ENCODE measurements at regions not wholly inside any gene's neighbourhood (a gene's known extent, or its start where the extent isn't known, plus 50 kb on each side); places are given as distances from the start of the nearest gene placed in this dataset.

GRCh38 chr15:25180606-25181292 lies 226.0 kb downstream of the SNRPN start:
- H3K4me3 ChIP-seq (ENCODE audit: low read depth, low read length) = no peak overlapping the region
- DNase-seq = peak in 1 of 2 experiments; percentile 17
- H3K27ac Mint-ChIP-seq (ENCODE audit: unreplicated experiment) = no peak overlapping the region
- no peak overlapping the region for H3K4me3 Mint-ChIP-seq (ENCODE audit: unreplicated experiment)
- H3K9me3 Mint-ChIP-seq (ENCODE audit: unreplicated experiment) = peaks cover 9% of the 10 kb centered on the region
- H3K27me3 Mint-ChIP-seq (ENCODE audit: insufficient read depth, unreplicated experiment) = no peaks in the 10 kb centered on the region
- POLR2A ChIA-PET = no interaction called here
- H3K9me3 ChIP-seq = peaks cover 52% of the 10 kb centered on the region
- no peaks in the 10 kb centered on the region for H3K4me1 Mint-ChIP-seq (ENCODE audit: low read depth, unreplicated experiment)
- intact Hi-C loops (cut with micrococcal nuclease; ENCODE audit: unreplicated experiment) = no loop called here
- TF ChIP-seq CTCF (IDR thresholded peaks at IDR 0.05; ENCODE audit: insufficient read depth in 1 of 2, low read depth in 1 of 2, low read length in 1 of 2, severe bottlenecking in 1 of 2, unreplicated experiment in 1 of 2) = no peak
- H3K36me3 Mint-ChIP-seq (ENCODE audit: insufficient read depth, unreplicated experiment) = no peaks in the 10 kb centered on the region
- CTCF ChIA-PET = no interaction called here
- no peaks in the 10 kb centered on the region for H3K4me1 ChIP-seq
- no TSS peak for BruUV-seq (replicated peaks)
- H3K36me3 ChIP-seq (ENCODE audit: control insufficient read depth, insufficient read depth, low read length) = no peaks in the 10 kb centered on the region
- no peaks in the 10 kb centered on the region for H3K27me3 ChIP-seq (replicated peaks; ENCODE audit: control insufficient read depth, insufficient read depth, low read length)

- Mint-ChIP-seq H3K4me1 (ENCODE audit: low read depth, unreplicated experiment) (no peaks in the 10 kb centered on the region), H3K36me3 (ENCODE audit: insufficient read depth, unreplicated experiment) (no peaks in the 10 kb centered on the region), H3K27me3 (ENCODE audit: insufficient read depth, unreplicated experiment) (no peaks in the 10 kb centered on the region), H3K27ac (ENCODE audit: unreplicated experiment) (no peak overlapping the region), H3K9me3 (ENCODE audit: unreplicated experiment) (peaks cover 9% of the 10 kb centered on the region), H3K4me3 (ENCODE audit: unreplicated experiment) (no peak overlapping the region)
- Histone ChIP-seq H3K4me1 (no peaks in the 10 kb centered on the region), H3K36me3 (ENCODE audit: control insufficient read depth, insufficient read depth, low read length) (no peaks in the 10 kb centered on the region), H3K4me3 (ENCODE audit: low read depth, low read length) (no peak overlapping the region), H3K9me3 (peaks cover 50% of the 10 kb centered on the region), H3K27me3 (replicated peaks; ENCODE audit: control insufficient read depth, insufficient read depth, low read length) (no peaks in the 10 kb centered on the region)
- ChIA-PET CTCF (no interaction called here), POLR2A (no interaction called here)
- peak in 1 of 2 experiments; percentile 29 for DNase-seq
- BruUV-seq (replicated peaks) = no TSS peak
- intact Hi-C loops (cut with micrococcal nuclease; ENCODE audit: unreplicated experiment) = no loop called here
- no peak for TF ChIP-seq CTCF (IDR thresholded peaks at IDR 0.05; ENCODE audit: insufficient read depth in 1 of 2, low read depth in 1 of 2, low read length in 1 of 2, severe bottlenecking in 1 of 2, unreplicated experiment in 1 of 2)
Observed at GRCh38 chr15:25181293-25182097, 226.7 kb downstream of the SNRPN start.

DNA sequence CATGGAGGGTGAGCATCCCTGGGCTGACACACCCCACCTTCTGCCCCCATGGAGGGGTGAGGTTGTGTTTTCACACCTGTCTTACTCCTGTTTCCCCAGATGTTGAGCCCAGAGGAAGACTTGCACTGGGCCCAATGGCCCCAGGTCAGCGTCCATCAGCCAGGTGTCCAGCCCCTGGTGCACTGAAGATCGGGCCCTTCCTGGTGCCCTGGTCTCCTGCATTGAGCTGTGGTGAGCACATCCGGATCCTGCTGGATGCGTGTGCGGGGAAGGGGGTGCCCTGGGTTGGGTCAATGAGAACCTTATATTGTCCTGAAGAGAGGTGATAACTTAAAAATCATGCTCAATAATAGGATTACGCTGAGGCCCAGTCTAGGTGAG lies 227.3 kb downstream of the SNRPN start:
- H3K9me3 Mint-ChIP-seq (ENCODE audit: unreplicated experiment) = peaks cover 9% of the 10 kb centered on the region
- no peak for TF ChIP-seq CTCF (IDR thresholded peaks at IDR 0.05; ENCODE audit: insufficient read depth in 1 of 2, low read depth in 1 of 2, low read length in 1 of 2, severe bottlenecking in 1 of 2, unreplicated experiment in 1 of 2)

More for the DNA sequence above, 227.3 kb downstream of the SNRPN start:
- no peaks in the 10 kb centered on the region for H3K27me3 Mint-ChIP-seq (ENCODE audit: insufficient read depth, unreplicated experiment)
- no peak overlapping the region for H3K27ac Mint-ChIP-seq (ENCODE audit: unreplicated experiment)
- BruUV-seq (replicated peaks) = no TSS peak
- intact Hi-C loops (cut with micrococcal nuclease; ENCODE audit: unreplicated experiment) = no loop called here
- H3K27me3 ChIP-seq (replicated peaks; ENCODE audit: control insufficient read depth, insufficient read depth, low read length) = no peaks in the 10 kb centered on the region
- no peak overlapping the region for H3K4me3 Mint-ChIP-seq (ENCODE audit: unreplicated experiment)
- no peak overlapping the region for H3K4me3 ChIP-seq (ENCODE audit: low read depth, low read length)
- no peaks in the 10 kb centered on the region for H3K36me3 Mint-ChIP-seq (ENCODE audit: insufficient read depth, unreplicated experiment)
- no peaks in the 10 kb centered on the region for H3K4me1 ChIP-seq
- H3K4me1 Mint-ChIP-seq (ENCODE audit: low read depth, unreplicated experiment) = no peaks in the 10 kb centered on the region
- H3K36me3 ChIP-seq (ENCODE audit: control insufficient read depth, insufficient read depth, low read length) = no peaks in the 10 kb centered on the region
- POLR2A ChIA-PET = no interaction called here
- no peak for DNase-seq
- H3K9me3 ChIP-seq = peaks cover 50% of the 10 kb centered on the region
- CTCF ChIA-PET = no interaction called here
